SK-N-MC (cell line): ENCODE measurements at regions not wholly inside any gene's neighbourhood (a gene's known extent, or its start where the extent isn't known, plus 50 kb on each side); places are given as distances from the start of the nearest gene placed in this dataset.
A peak's percentile ranks its signal among the peaks of the same experiment; 100 is the strongest.

Experiments
- DNase-seq: peaks from one replicate; pipeline ENCODE4 v3.0.0-alpha.2; 2011; ENCODE audit warnings: low read depth, low spot score
- H3K27ac ChIP-seq: fragments of 200-600 bp; sonication (generic); 2 replicates; pipeline ENCODE4 v1.5.1; 2016; ENCODE audit warnings: mixed run types
- H3K36me3 ChIP-seq: fragments of 200-600 bp; sonication (generic); 2 replicates; pipeline ENCODE4 v1.6.1; 2017; ENCODE audit warnings: antibody characterized with exemption, low read length, mixed read lengths; ENCODE audit not compliant: insufficient read depth
- H3K4me3 ChIP-seq: fragments of 200-600 bp; sonication (generic); 2 replicates; pipeline ENCODE4 v1.5.1; 2016
- H3K9ac ChIP-seq: fragments of 200-600 bp; sonication (generic); 2 replicates; pipeline ENCODE4 v1.8.0; 2017; ENCODE audit warnings: mixed run types, mixed read lengths; ENCODE audit not compliant: insufficient read length
- H3K9me3 ChIP-seq: fragments of 200-600 bp; sonication (generic); 2 replicates; pipeline ENCODE4 v1.6.1; 2017; ENCODE audit warnings: low read depth, mild to moderate bottlenecking, antibody characterized with exemption, low read length, moderate library complexity, mixed read lengths
- EZH2 ChIP-seq: fragments of 200-600 bp; sonication (generic); IDR thresholded peaks from one replicate; pipeline ENCODE4 v1.6.1; 2017; ENCODE audit warnings: antibody characterized with exemption
- FOXP2 ChIP-seq: optimal IDR thresholded peaks from 2 replicates; pipeline ENCODE3; 2011; ENCODE audit warnings: mild to moderate bottlenecking, moderate library complexity; ENCODE audit not compliant: insufficient read depth; ENCODE audit errors: extremely low read length, control extremely low read depth
- POLR2AphosphoS5 ChIP-seq: IDR thresholded peaks from 2 replicates; pipeline ENCODE4 v1.6.1; 2012; ENCODE audit warnings: mild to moderate bottlenecking, low read depth, low read length, borderline replicate concordance

DNA sequence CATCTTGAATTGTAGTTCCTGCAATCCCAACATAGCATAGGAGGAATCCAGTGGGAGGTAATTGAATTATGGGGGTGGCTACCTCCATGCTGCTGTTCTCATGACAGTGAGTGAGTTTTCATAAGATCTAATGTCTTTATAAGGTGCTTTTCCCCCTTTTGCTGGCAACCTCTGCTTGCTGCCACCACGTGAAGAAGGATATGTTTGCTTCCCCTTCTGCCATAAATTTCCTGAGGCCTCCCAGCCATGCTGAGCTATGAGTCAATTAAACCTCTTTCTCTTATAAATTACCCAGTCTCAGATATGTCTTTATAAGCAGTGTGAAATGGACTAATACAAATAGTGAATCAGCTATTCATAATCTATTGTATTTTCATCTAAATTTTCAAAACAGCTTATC, 537.3 kb downstream of the EPHA3 start:
- Histone ChIP-seq H3K27ac (no peak overlapping the region), H3K36me3 (no peaks in the 10 kb centered on the region), H3K9me3 (no peaks in the 10 kb centered on the region), H3K4me3 (no peak overlapping the region), H3K9ac (no peak overlapping the region)
- DNase-seq = no peak
- TF ChIP-seq FOXP2 (no peak), POLR2AphosphoS5 (no peak), EZH2 (no peak)

GRCh38 chr3:89649431-89649830, 542.0 kb downstream of the EPHA3 start:
- no peak for DNase-seq
- no peak overlapping the region for H3K27ac ChIP-seq
- TF ChIP-seq EZH2 = no peak
- TF ChIP-seq POLR2AphosphoS5 = no peak
- no peak overlapping the region for H3K4me3 ChIP-seq
- no peaks in the 10 kb centered on the region for H3K36me3 ChIP-seq
- no peaks in the 10 kb centered on the region for H3K9me3 ChIP-seq
- H3K9ac ChIP-seq = no peak overlapping the region

GRCh38 chr3:89654031-89654430, 546.6 kb downstream of the EPHA3 start:
- H3K4me3 ChIP-seq = no peak overlapping the region
- no peak overlapping the region for H3K9ac ChIP-seq
- H3K9me3 ChIP-seq = no peaks in the 10 kb centered on the region
- TF ChIP-seq FOXP2 (no peak), EZH2 (no peak), POLR2AphosphoS5 (no peak)
- DNase-seq = no peak
- no peak overlapping the region for H3K27ac ChIP-seq
- H3K36me3 ChIP-seq = no peaks in the 10 kb centered on the region

- no peak overlapping the region for H3K4me3 ChIP-seq
- H3K9me3 ChIP-seq = no peaks in the 10 kb centered on the region
- DNase-seq = no peak
- no peak for TF ChIP-seq EZH2
- no peak for TF ChIP-seq POLR2AphosphoS5
- no peak for TF ChIP-seq FOXP2
- no peak overlapping the region for H3K9ac ChIP-seq
- no peaks in the 10 kb centered on the region for H3K36me3 ChIP-seq
- H3K27ac ChIP-seq = no peak overlapping the region
These were observed 549.0 kb downstream of the EPHA3 start for GRCh38 chr3:89656388-89656787.

- Histone ChIP-seq H3K9ac (no peak overlapping the region), H3K36me3 (no peaks in the 10 kb centered on the region), H3K9me3 (no peaks in the 10 kb centered on the region), H3K27ac (no peak overlapping the region), H3K4me3 (no peak overlapping the region)
- TF ChIP-seq FOXP2 = no peak
- TF ChIP-seq POLR2AphosphoS5 = no peak
- no peak for TF ChIP-seq EZH2
- DNase-seq = no peak
These were observed 572.3 kb downstream of the EPHA3 start for GRCh38 chr3:89679686-89680085.

DNA sequence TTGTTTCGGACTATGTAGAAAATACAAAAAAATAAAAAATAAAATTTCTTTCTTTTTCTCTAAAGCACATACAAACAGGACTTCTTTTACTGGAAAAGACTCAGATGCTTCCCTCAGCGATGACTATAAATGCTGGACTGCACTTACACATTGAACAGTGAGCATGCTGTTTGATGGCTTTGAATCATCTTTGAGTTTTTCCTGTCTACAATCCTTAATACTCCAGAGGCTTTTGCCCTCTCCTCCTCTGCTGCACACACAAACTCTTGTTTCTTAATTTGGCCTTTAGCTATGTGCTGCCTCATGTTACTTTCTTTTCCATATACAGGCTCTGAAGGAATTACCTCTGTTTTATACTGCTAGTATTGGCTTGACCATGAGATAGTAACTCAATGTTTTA, 575.1 kb downstream of the EPHA3 start:
- Histone ChIP-seq H3K4me3 (no peak overlapping the region), H3K36me3 (no peaks in the 10 kb centered on the region), H3K9ac (no peak overlapping the region), H3K9me3 (no peaks in the 10 kb centered on the region), H3K27ac (no peak overlapping the region)
- DNase-seq = no peak
- no peak for TF ChIP-seq POLR2AphosphoS5
- no peak for TF ChIP-seq FOXP2
- no peak for TF ChIP-seq EZH2

GRCh38 chr3:89685731-89686130, 578.3 kb downstream of the EPHA3 start:
- Histone ChIP-seq H3K36me3 (no peaks in the 10 kb centered on the region), H3K27ac (no peak overlapping the region), H3K4me3 (no peak overlapping the region), H3K9me3 (no peaks in the 10 kb centered on the region), H3K9ac (no peak overlapping the region)
- DNase-seq = peak; percentile 40
- TF ChIP-seq POLR2AphosphoS5 = no peak
- TF ChIP-seq EZH2 = no peak
- TF ChIP-seq FOXP2 = no peak

GRCh38 chr3:89690646-89691045, 583.2 kb downstream of the EPHA3 start:
- H3K9ac ChIP-seq = no peak overlapping the region
- no peaks in the 10 kb centered on the region for H3K36me3 ChIP-seq
- no peak for DNase-seq
- no peaks in the 10 kb centered on the region for H3K9me3 ChIP-seq
- no peak overlapping the region for H3K27ac ChIP-seq
- no peak overlapping the region for H3K4me3 ChIP-seq
- TF ChIP-seq FOXP2 (no peak), EZH2 (no peak), POLR2AphosphoS5 (no peak)

- Histone ChIP-seq H3K27ac (no peak overlapping the region), H3K9ac (no peak overlapping the region), H3K4me3 (no peak overlapping the region), H3K36me3 (no peaks in the 10 kb centered on the region), H3K9me3 (no peaks in the 10 kb centered on the region)
- TF ChIP-seq EZH2 (no peak), FOXP2 (no peak), POLR2AphosphoS5 (no peak)
- no peak for DNase-seq
These were observed 585.2 kb downstream of the EPHA3 start for GRCh38 chr3:89692601-89693000.
